22Rv1 (cell line): ENCODE measurements at regions not wholly inside any gene's neighbourhood (a gene's known extent, or its start where the extent isn't known, plus 50 kb on each side); places are given as distances from the start of the nearest gene placed in this dataset.

ENCODE experiments used
- CTCF ChIP-seq: fragments of 450-650 bp; IDR thresholded peaks from 2 replicates; pipeline ENCODE4 v1.5.1; 2017; ENCODE audit warnings: mild to moderate bottlenecking
- ZFX ChIP-seq: fragments of 450-650 bp; IDR thresholded peaks from 2 replicates; pipeline ENCODE4 v1.6.1; 2017; ENCODE audit warnings: antibody characterized with exemption, borderline replicate concordance

- TF ChIP-seq CTCF (no peak), ZFX (no peak)
Observed at GRCh38 chr21:28789523-28789922, 203.2 kb downstream of the LTN1 start.
